ENCODE measurements at regions not wholly inside any gene's neighbourhood (a gene's known extent, or its start where the extent isn't known, plus 50 kb on each side); places are given as distances from the start of the nearest gene placed in this dataset.

- DNase-seq (ENCODE audit: low read depth) = no peak
Observed at GRCh38 chr2:128901572-128902391, 583.1 kb upstream of the HS6ST1 start.

GRCh38 chr2:128903637-128904036, 585.0 kb upstream of the HS6ST1 start:
- DNase-seq (ENCODE audit: low read depth) = no peak

- no peak for DNase-seq (ENCODE audit: low read depth)
Observed at GRCh38 chr2:128911276-128911675, 592.6 kb upstream of the HS6ST1 start.

GRCh38 chr2:128914320-128914719, 595.7 kb upstream of the HS6ST1 start:
- no peak for DNase-seq (ENCODE audit: low read depth)

- DNase-seq (ENCODE audit: low read depth) = no peak
Observed at GRCh38 chr2:128921751-128922150, 603.1 kb upstream of the HS6ST1 start.

GRCh38 chr2:128922154-128922553, 603.5 kb upstream of the HS6ST1 start:
- no peak for DNase-seq (ENCODE audit: low read depth)

GRCh38 chr2:128925631-128926030, 607.0 kb upstream of the HS6ST1 start:
- DNase-seq (ENCODE audit: low read depth) = no peak

GRCh38 chr2:128930101-128930500, 611.4 kb upstream of the HS6ST1 start:
- DNase-seq (ENCODE audit: low read depth) = no peak

GRCh38 chr2:128940378-128940777, 621.7 kb upstream of the HS6ST1 start:
- DNase-seq (ENCODE audit: low read depth) = no peak

GRCh38 chr2:128941751-128942150, 623.1 kb upstream of the HS6ST1 start:
- DNase-seq (ENCODE audit: low read depth) = no peak

GRCh38 chr2:128949360-128949759, 630.7 kb upstream of the HS6ST1 start:
- DNase-seq (ENCODE audit: low read depth) = no peak

- DNase-seq (ENCODE audit: low read depth) = no peak
Observed at GRCh38 chr2:128950758-128951157, 632.1 kb upstream of the HS6ST1 start.

- no peak for DNase-seq (ENCODE audit: low read depth)
Observed at GRCh38 chr2:128958241-128958640, 639.6 kb upstream of the HS6ST1 start.

- DNase-seq (ENCODE audit: low read depth) = no peak
Observed at GRCh38 chr2:128967646-128968045, 649.0 kb upstream of the HS6ST1 start.

GRCh38 chr2:128969374-128969773, 650.7 kb upstream of the HS6ST1 start:
- DNase-seq (ENCODE audit: low read depth) = no peak

- DNase-seq (ENCODE audit: low read depth) = no peak
Observed at GRCh38 chr2:128970332-128971116, 651.9 kb upstream of the HS6ST1 start.

- DNase-seq (ENCODE audit: low read depth) = no peak
Observed at GRCh38 chr2:128973566-128973965, 654.9 kb upstream of the HS6ST1 start.

GRCh38 chr2:128978212-128978611, 659.5 kb upstream of the HS6ST1 start:
- no peak for DNase-seq (ENCODE audit: low read depth)

- DNase-seq (ENCODE audit: low read depth) = no peak
Observed at GRCh38 chr2:128979182-128979581, 660.5 kb upstream of the HS6ST1 start.

GRCh38 chr2:128980475-128980874, 661.8 kb upstream of the HS6ST1 start:
- DNase-seq (ENCODE audit: low read depth) = no peak

GRCh38 chr2:128981353-128981752, 662.7 kb upstream of the HS6ST1 start:
- no peak for DNase-seq (ENCODE audit: low read depth)

- DNase-seq (ENCODE audit: low read depth) = no peak
Observed at GRCh38 chr2:128982001-128982400, 663.3 kb upstream of the HS6ST1 start.

GRCh38 chr2:128982670-128983069, 664.0 kb upstream of the HS6ST1 start:
- DNase-seq (ENCODE audit: low read depth) = no peak

Data from amniotic epithelial cell (primary cell).